GM21717 (cell line): ENCODE measurements at regions not wholly inside any gene's neighbourhood (a gene's known extent, or its start where the extent isn't known, plus 50 kb on each side); places are given as distances from the start of the nearest gene placed in this dataset.
"Not testable (repeated sequence)": the region's sequence is repeated elsewhere in the genome, so short reads cannot be mapped to it uniquely, and the experiment has no call there.

Source experiments
- ATAC-seq: cut with Tn5 transposase; IDR thresholded peaks from one replicate; pipeline ENCODE4 v1.9.1; 2021; ENCODE audit warnings: mild to moderate bottlenecking, moderate library complexity; ENCODE audit not compliant: unreplicated experiment

- no peak for ATAC-seq
Measured at GRCh38 chr18:79595876-79596374, 83.7 kb upstream of the CTDP1 start.

GRCh38 chr18:79596446-79597175, 83.0 kb upstream of the CTDP1 start:
- ATAC-seq = no peak

- ATAC-seq = no peak
Measured at GRCh38 chr18:79597176-79597830, 82.3 kb upstream of the CTDP1 start.

DNA sequence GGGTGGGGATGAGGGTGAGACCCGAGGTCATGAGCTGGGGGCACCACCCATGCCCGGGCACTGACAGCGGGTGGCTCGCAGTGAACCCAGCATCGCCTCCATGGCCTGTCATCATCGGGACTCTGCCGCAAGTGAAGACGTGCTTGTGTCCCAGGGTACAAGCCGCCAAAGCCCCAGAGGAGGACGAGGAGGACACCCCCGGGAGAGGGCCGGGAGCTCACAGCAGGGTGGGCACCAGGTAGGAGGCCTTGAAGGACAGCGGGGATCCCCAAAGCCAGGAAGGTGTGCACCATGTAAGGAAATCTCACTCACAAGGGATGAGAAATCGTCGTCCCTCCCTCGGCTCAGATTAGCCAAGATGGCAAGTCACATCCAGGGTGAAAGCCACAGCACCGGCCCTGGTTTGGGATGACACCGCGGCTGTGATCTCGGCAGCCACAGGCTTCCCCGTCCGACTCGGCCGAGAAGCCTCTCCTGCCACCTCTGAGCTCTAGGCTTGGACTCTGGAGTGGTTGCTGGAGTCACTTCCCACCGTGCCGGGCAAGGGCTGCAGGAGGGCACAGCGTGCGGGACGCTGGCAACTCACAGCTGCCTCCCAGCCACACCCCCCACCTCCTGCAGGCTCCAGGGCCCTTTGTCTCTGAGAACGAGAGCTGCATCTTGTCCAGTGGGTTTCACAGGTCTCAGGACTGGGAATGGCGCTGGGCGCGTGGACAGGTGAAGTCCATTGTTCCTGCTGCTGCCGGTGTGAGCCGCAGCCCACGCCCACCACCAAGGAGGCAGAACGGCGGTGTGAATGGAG, 81.6 kb upstream of the CTDP1 start:
- no peak for ATAC-seq

DNA sequence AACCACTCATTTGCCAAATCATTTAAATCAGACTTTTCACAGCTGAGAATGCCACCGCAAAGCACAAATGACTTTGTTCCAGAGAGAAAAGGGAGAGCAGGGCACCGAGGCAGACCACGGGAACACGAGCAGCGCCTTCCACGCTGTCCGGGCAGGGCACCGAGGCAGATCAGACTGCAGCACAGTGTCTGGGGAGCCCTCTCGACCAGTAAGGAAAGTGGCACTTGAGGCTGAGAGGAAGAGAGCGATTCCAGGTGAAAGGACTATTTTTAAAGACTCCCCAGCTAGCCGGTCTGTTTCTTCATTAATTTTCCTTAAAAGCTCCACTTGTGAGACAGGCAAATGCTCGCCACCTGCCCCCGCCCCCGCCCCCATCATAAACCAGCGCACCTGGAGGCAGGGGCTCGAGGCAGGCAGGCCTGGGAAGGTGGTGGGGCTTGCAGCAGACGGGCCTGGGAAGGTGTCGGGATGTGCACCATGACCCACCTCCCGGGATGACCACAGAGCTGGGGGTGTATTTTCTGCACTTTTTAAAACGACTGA, 80.9 kb upstream of the CTDP1 start:
- ATAC-seq = no peak

DNA sequence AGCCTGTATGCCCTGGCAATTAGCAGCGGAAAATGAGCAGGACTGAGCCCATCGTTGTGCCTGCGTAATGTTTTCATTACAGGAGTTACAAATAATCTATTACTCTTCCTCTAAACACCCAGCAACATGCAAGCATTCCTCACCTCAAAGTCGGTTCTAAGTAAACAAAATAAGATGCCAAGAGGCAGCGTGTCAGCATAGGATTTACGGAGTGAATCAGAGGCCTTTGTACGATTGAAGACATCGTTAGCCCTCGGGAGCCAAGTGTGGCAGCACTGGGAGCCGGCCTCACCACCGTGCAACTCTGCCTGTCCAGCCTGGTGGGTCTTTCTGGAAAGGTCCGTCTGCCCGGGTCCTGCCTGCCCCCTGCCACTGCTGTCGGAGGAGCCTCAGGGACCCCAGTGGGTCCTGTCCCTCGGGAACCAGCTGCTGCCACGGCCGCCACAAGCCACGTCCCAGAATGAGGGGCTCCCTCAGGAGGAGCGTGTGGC, 80.1 kb upstream of the CTDP1 start:
- no peak for ATAC-seq

- no peak for ATAC-seq
Measured at GRCh38 chr18:79600141-79600540, 79.5 kb upstream of the CTDP1 start.

GRCh38 chr18:79600596-79600995, 79.0 kb upstream of the CTDP1 start:
- ATAC-seq = no peak

DNA sequence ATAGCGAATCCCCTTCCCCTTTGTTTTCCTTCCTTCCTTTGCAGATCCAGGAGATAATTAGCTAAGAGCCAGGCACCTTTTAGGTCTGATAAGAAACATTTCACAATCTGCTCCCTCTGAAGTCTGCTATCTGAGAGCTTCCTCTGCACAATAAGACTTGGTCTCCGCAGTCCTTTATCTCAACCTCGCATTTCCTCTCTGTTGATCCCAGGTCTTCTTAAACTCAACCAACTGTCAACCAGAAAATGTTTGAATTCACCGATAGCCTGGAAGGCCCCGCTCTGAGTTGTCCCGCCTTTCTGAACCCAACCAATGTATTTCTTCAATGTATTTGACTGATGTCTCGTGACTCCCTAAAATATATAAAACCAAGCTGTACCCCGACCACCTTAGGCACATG, 78.4 kb upstream of the CTDP1 start:
- no peak for ATAC-seq

- no peak for ATAC-seq
Measured at GRCh38 chr18:79603321-79604204, 76.0 kb upstream of the CTDP1 start.

- no peak for ATAC-seq
Measured at GRCh38 chr18:79604205-79604912, 75.2 kb upstream of the CTDP1 start.

DNA sequence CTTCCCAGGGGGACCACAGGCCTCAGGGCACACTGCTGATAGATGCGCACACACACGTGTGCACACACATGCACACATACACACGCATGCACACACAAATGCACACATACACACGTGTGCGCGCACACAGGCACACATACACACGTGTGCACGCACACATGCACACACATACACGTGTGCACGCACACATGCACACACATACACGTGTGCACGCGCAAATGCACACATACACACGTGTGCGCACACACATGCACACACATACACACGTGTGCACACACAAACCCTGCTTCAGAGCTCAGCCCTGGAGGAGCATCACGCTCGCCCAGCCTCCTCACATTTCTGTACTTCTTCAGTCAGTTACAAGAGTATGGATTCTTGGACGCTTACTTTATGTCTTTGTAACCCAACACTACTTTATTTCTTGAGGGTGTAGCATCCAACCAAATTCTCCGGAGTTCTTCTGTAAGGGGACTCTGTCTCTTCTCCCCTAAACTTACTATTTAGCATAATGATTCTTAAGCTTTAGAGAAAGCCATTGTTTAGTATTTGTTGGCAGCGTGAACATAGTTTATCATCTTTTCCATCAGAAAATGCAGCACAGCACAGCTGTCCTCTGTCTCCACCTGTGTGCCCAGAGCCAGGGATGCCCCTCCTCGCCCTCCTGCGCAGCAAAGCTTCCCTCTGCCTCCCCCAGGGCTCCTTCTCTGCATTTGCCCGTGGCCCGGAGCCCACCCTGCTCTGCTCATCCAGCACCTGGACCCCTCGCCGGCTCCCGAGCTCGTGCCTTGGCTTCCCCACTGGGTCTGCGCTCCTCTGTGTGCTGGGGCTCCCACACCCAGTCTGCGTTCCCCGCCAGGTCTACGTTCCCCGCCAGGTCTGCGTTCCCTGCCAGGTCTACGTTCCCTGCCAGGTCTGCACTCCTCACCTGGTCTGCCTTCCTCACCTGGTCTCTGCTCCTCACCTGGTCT, 74.4 kb upstream of the CTDP1 start:
- no peak for ATAC-seq

DNA sequence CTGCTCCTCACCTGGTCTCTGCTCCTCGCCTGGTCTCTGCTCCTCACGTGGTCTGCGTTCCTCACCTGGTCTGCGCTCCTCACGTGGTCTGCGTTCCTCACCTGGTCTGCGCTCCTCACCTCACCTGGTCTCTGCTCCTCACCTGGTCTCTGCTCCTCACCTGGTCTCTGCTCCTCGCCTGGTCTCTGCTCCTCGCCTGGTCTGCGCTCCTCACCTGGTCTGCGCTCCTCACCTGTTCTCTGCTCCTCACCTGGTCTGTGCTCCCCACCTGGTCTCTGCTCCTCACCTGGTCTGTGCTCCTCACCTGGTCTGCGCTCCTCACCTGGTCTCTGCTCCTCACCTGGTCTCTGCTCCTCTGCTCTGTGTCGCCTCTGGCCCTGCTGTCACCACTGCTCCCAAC, 73.5 kb upstream of the CTDP1 start:
- not testable (repeated sequence) for ATAC-seq

- no peak for ATAC-seq
Measured at GRCh38 chr18:79606621-79607331, 72.8 kb upstream of the CTDP1 start.

DNA sequence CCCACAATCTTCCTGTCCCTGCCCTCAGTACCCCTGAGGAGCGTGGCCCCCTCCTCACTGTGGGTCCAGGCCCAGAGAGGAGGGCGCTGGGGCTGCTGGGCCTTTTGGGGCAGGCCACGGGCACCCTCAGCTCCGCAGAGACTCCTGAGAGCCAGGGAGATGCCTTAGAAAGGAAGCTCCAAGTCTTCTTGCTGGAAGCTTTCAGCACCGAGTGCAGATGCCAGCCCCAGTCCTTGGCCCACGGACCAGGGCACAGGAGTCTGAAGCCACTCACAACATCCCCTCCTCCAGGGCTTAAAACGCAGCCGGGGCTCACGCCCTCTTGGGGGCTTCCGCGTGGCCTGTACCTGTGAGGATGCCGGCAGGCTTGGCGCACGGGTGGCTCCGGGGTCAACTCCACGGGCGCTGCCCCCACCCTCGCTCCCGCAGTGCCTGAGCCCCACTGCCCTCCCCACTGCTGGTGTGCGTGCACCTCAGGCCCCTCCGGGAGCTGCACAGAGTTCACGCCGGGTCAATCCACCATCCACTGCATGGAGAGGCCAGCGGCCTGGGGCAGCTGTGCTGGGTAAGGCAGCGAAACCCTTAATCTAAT, 72.1 kb upstream of the CTDP1 start:
- no peak for ATAC-seq

- ATAC-seq = no peak
Measured at GRCh38 chr18:79608069-79608468, 71.5 kb upstream of the CTDP1 start.

DNA sequence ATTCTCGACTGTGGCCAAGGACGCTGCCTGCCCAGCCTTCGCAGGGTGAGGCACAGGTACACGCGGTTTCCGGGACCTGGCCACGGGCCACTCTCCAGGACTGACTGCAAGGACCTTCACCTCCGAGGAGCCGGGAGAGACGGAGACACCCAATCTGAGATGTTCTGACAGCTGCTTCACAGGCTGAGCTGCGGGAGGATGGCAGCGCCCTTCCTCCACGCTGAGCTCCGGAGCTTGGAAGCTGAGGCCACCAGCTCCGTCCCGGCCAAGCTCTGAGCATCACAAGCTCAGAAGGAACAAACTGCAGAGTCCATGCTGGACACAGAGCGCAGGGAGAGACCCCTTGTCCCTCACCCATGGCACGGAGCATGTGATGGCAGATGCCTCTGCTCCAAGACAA, 71.1 kb upstream of the CTDP1 start:
- ATAC-seq = no peak
